Upper lobe of left lung (tissue), 6 donors: ENCODE measurements at regions not wholly inside any gene's neighbourhood (a gene's known extent, or its start where the extent isn't known, plus 50 kb on each side); places are given as distances from the start of the nearest gene placed in this dataset.

Experiments
- ATAC-seq, 2 donors: fragments of 200-7000 bp; cut with Tn5 transposase; one replicate each; pipeline ENCODE4 v1.9.1; 2022; ENCODE audit warnings: mild to moderate bottlenecking in 2 of 2, moderate library complexity in 2 of 2; ENCODE audit not compliant: low FRiP score in 2 of 2
- DNase-seq, 2 donors: peaks; one replicate each; pipeline ENCODE4 v3.0.0-alpha.2; 2019 to 2020
- H3K27ac ChIP-seq, 4 donors: fragments of 200-600 bp; sonication (generic); one replicate each; pipeline ENCODE4 v1.5.1; 2016 to 2019
- H3K27me3 ChIP-seq, 4 donors: fragments of 200-600 bp; sonication (generic); one replicate each; pipeline ENCODE4 v1.5.1; 2017 to 2019
- H3K36me3 ChIP-seq, 4 donors: fragments of 200-600 bp; sonication (generic); one replicate each; pipeline ENCODE4 v1.5.1; 2016 to 2019
- H3K4me1 ChIP-seq, 4 donors: fragments of 200-600 bp; sonication (generic); one replicate each; pipeline ENCODE4 v1.5.1; 2018 to 2019
- H3K4me3 ChIP-seq, 4 donors: fragments of 200-600 bp; sonication (generic); one replicate each; pipeline ENCODE4 v1.5.1; 2017 to 2019; ENCODE audit warnings: mild to moderate bottlenecking in 2 of 4, moderate library complexity in 1 of 4
- H3K9me3 ChIP-seq, 4 donors: fragments of 200-600 bp; sonication (generic); one replicate each; pipeline ENCODE4 v1.5.1; 2018 to 2019
- EP300 ChIP-seq, 4 donors: sonication (generic); formaldehyde crosslinking; IDR thresholded peaks; one replicate each; pipeline ENCODE4 v1.5.1; 2017; ENCODE audit warnings: antibody characterized with exemption in 4 of 4, control low read depth in 2 of 4
- POLR2A ChIP-seq, 4 donors: fragments of 450-650 bp; IDR thresholded peaks; one replicate each; pipeline ENCODE4 v1.5.1; 2016 to 2017; ENCODE audit warnings: antibody characterized with exemption in 4 of 4, mild to moderate bottlenecking in 2 of 4
- POLR2AphosphoS5 ChIP-seq, 2 donors: sonication (generic); formaldehyde crosslinking; IDR thresholded peaks; one replicate each; pipeline ENCODE4 v1.5.1; 2017; ENCODE audit warnings: antibody characterized with exemption in 2 of 2
- WGBS, 2 donors: methylation state at CpG; one replicate each; pipeline ENCODE4 v1.1.5; 2017 to 2018; 5-methylcytosine and 5-hydroxymethylcytosine counted together
- TF ChIP-seq, protein P1 (sequence below), 6 experiments: fragments of 450-650 bp in 4 of 6; fragments of 200-600 bp in 2 of 6; sonication (generic) in 2 of 6; IDR thresholded peaks; one replicate each; pipeline ENCODE4 v1.5.1; 2016 to 2019; ENCODE audit warnings: antibody characterized with exemption in 6 of 6
- donor health status: DM: no; HTN: no; CAD: no; lungs with moderate emphysema.
- donor health status: DM: no; HTN: yes; CAD: no; lungs with severe emphysema.

DNA sequence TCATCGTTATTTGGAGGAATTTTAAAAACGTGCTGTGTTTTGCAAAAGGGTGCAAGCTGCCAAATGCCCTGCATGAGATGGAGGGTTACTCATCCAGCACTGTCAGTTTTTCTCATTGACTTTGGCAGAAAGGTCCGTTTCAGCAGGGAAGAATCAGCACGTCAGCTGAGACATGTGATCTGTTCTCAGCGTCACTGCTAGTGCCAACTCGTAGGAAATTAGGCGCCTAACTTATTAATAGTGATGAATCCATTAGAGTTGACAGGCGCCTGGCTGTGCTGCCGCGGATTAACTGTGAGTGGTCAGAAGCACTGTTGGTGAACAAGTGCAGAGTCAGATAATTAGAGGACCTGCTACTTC lies 175.5 kb upstream of the FOXQ1 start:
- Histone ChIP-seq H3K9me3 (no peaks in the 10 kb centered on the region), H3K4me1 (peaks cover 0 to 13% (median 0%) of the 10 kb centered on the region in 4 donors), H3K36me3 (no peaks in the 10 kb centered on the region), H3K27me3 (no peaks in the 10 kb centered on the region), H3K4me3 (no peak overlapping the region), H3K27ac (no peak overlapping the region)
- TF ChIP-seq POLR2AphosphoS5 (IDR thresholded peaks at IDR 0.05) = no peak
- TF ChIP-seq, protein P1, sequence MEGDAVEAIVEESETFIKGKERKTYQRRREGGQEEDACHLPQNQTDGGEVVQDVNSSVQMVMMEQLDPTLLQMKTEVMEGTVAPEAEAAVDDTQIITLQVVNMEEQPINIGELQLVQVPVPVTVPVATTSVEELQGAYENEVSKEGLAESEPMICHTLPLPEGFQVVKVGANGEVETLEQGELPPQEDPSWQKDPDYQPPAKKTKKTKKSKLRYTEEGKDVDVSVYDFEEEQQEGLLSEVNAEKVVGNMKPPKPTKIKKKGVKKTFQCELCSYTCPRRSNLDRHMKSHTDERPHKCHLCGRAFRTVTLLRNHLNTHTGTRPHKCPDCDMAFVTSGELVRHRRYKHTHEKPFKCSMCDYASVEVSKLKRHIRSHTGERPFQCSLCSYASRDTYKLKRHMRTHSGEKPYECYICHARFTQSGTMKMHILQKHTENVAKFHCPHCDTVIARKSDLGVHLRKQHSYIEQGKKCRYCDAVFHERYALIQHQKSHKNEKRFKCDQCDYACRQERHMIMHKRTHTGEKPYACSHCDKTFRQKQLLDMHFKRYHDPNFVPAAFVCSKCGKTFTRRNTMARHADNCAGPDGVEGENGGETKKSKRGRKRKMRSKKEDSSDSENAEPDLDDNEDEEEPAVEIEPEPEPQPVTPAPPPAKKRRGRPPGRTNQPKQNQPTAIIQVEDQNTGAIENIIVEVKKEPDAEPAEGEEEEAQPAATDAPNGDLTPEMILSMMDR (IDR thresholded peaks at IDR 0.05) = no peak
- no peak for TF ChIP-seq EP300 (IDR thresholded peaks at IDR 0.05)
- 41 to 44% methylated on average over 10 of the region's 10 CpGs for WGBS, 2 donors
- no peak for DNase-seq
- peak in 1 of 2 donors; percentile 47 for ATAC-seq

DNA sequence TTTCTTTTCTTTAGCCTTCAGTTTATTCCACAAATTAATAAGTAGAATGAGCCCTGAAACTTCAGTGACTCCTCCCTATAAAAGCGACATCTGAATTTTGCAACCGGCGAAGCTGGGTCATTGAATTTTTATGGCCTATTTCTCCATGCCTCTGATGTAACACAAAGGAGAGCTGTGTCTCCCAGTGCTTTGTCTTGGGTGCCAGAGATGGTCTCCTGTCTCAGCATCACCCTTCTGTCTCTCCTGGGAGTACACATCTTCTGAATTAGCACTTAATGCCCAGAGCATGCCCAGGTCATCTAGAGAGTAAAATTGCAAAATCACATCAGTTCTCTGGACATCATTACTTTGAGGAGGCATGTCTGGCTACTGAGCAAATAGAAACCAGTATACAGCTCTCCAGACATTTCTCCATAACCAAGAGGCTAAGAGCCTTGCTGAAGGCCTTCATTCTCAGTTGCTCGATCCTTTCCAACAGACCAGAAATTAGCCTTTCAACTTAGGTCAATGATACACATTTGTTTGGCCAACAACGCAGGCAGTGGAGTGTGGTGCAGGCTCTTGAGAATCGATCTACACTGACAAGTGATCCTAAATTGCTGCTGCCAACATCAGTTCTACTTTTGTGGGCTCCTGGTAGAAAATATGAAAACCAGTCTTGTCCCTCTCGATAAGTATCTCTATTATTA lies 176.0 kb upstream of the FOXQ1 start:
- peaks cover 0 to 13% (median 0%) of the 10 kb centered on the region in 4 donors for H3K4me1 ChIP-seq
- H3K4me3 ChIP-seq = no peak overlapping the region
- no peak for ATAC-seq
- no peaks in the 10 kb centered on the region for H3K36me3 ChIP-seq
- WGBS, 2 donors = 72 to 76% methylated on average over 7 of the region's 7 CpGs
- no peaks in the 10 kb centered on the region for H3K27me3 ChIP-seq
- no peak overlapping the region for H3K27ac ChIP-seq
- no peak for DNase-seq
- H3K9me3 ChIP-seq = no peaks in the 10 kb centered on the region
- TF ChIP-seq POLR2AphosphoS5 (IDR thresholded peaks at IDR 0.05) = no peak
- TF ChIP-seq, protein P1 (IDR thresholded peaks at IDR 0.05) = no peak
- no peak for TF ChIP-seq POLR2A (IDR thresholded peaks at IDR 0.05)
- TF ChIP-seq EP300 (IDR thresholded peaks at IDR 0.05) = no peak

DNA sequence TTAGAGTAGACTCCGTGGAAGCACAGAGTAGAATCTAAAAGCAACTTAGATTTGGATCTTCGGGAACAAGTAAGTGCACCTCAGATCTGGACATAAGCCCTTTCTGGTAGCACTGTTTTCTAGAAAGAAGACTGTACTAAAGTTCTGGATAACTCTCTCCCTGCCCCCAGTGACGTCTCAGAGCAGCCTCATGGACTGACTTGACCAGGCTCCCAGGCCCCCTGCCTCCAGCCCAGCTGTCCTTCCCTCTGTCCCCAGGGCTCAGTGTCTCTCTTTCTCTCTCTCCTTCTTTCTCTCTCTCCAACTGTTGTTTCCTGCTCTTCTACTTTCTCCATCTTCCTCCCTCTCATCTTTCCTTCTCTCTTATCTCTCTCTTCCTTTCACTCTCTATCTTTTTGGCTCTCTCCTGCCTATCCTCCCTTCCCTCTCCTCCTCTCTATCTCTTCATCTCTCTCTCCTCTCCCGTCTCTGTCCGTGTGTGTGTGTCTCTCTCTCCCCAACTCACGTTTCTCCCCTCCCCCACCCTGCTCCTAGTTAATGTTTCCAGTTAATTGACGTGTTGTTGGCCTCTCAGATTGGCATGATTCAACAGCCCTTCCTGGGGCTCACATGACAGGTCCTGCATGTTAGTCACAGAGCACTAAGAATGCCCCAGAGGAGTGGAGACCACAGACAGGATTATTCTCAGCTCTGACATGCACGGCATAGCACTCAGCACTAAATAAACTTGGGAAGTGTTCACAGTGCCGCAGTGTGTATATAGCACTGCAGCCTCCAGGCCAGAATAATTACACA lies 180.4 kb upstream of the FOXQ1 start:
- H3K27me3 ChIP-seq = no peaks in the 10 kb centered on the region
- TF ChIP-seq, protein P1 (IDR thresholded peaks at IDR 0.05) = no peak
- TF ChIP-seq POLR2AphosphoS5 (IDR thresholded peaks at IDR 0.05) (no peak), POLR2A (IDR thresholded peaks at IDR 0.05) (no peak), EP300 (IDR thresholded peaks at IDR 0.05) (no peak)
- peaks cover 0 to 8% (median 0%) of the 10 kb centered on the region in 4 donors for H3K4me1 ChIP-seq
- WGBS, 2 donors = 58 to 59% methylated on average over 9 of the region's 9 CpGs
- H3K27ac ChIP-seq = no peak overlapping the region
- DNase-seq = peak in 1 of 2 donors; percentile 29
- H3K4me3 ChIP-seq = no peak overlapping the region
- peak; percentile 31 to 87 for ATAC-seq
- H3K9me3 ChIP-seq = no peaks in the 10 kb centered on the region
- H3K36me3 ChIP-seq = no peaks in the 10 kb centered on the region

DNA sequence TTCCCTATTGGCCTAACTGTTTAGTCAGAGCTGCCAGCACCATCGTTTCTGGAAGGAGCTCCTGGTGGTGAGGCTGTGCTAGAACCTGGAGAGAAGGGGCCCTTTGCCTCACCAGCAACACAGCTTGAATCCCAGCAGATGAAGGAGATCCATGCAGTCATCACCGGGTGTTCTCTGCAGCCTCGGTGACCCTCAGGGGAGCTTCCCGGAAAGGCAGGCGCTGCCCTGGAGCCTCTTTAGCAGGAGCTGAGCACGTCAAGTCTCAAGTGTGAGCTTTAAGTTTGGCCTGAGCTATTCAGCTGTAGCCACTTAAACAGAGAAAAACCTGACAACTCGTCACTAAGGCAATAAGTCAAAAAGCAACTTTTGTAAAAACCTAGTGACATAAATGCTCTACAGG lies 181.2 kb upstream of the FOXQ1 start:
- TF ChIP-seq POLR2AphosphoS5 (IDR thresholded peaks at IDR 0.05) = no peak
- no peak for TF ChIP-seq EP300 (IDR thresholded peaks at IDR 0.05)
- Histone ChIP-seq H3K27ac (no peak overlapping the region), H3K36me3 (no peaks in the 10 kb centered on the region), H3K4me3 (no peak overlapping the region), H3K4me1 (peaks cover 0 to under 1% (median 0%) of the 10 kb centered on the region in 4 donors), H3K27me3 (no peaks in the 10 kb centered on the region), H3K9me3 (no peaks in the 10 kb centered on the region)
- WGBS, 2 donors = 72 to 75% methylated on average over 6 to 7 of the region's 7 CpGs
- DNase-seq (no peak), ATAC-seq (no peak)

DNA sequence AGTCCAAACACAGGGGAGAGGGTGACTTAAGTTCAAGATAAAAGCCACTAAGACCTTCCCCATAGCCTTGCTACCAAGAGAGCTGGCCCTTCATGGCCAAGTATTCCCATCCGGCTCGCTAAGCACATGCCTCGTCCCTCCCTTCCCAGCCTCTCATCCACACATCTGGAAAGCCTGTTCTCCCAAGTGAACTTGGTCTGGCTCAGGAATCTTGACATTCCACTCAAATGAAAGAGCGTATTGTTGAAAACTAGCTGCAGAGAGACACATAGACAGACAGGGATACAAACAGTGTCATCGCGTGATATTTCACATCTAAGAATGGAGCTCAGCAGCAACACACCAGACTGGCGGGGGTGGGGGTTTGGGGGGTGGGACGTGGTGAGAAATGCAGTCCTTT lies 182.8 kb upstream of the FOXQ1 start:
- Histone ChIP-seq H3K9me3 (no peaks in the 10 kb centered on the region), H3K27me3 (no peaks in the 10 kb centered on the region), H3K36me3 (no peaks in the 10 kb centered on the region), H3K27ac (no peak overlapping the region), H3K4me1 (no peaks in the 10 kb centered on the region), H3K4me3 (no peak overlapping the region)
- WGBS, 2 donors = 78 to 86% methylated on average over 8 of the region's 8 CpGs
- peak in 1 of 2 donors; percentile 66 for ATAC-seq
- no peak for TF ChIP-seq POLR2AphosphoS5 (IDR thresholded peaks at IDR 0.05)
- no peak for TF ChIP-seq POLR2A (IDR thresholded peaks at IDR 0.05)
- TF ChIP-seq, protein P1 (IDR thresholded peaks at IDR 0.05) = no peak
- TF ChIP-seq EP300 (IDR thresholded peaks at IDR 0.05) = no peak
- no peak for DNase-seq
